GM19043 (cell line): ENCODE measurements at regions not wholly inside any gene's neighbourhood (a gene's known extent, or its start where the extent isn't known, plus 50 kb on each side); places are given as distances from the start of the nearest gene placed in this dataset.

Experiments
- ATAC-seq: cut with Tn5 transposase; IDR thresholded peaks from one replicate; pipeline ENCODE4 v1.9.1; 2021; ENCODE audit warnings: low read depth; ENCODE audit not compliant: unreplicated experiment

- ATAC-seq = no peak
Measured at GRCh38 chr7:106606120-106606519, 54.8 kb downstream of the CCDC71L start.

- ATAC-seq = no peak
Measured at GRCh38 chr7:106604971-106605370, 56.0 kb downstream of the CCDC71L start.

GRCh38 chr7:106604303-106604924 is 56.5 kb downstream of the CCDC71L start:
- ATAC-seq = no peak

- ATAC-seq = no peak
Measured at GRCh38 chr7:106603346-106603745, 57.6 kb downstream of the CCDC71L start.

GRCh38 chr7:106602062-106602461 is 58.9 kb downstream of the CCDC71L start:
- no peak for ATAC-seq

- ATAC-seq = no peak
Measured at GRCh38 chr7:106600569-106601373, 60.2 kb downstream of the CCDC71L start.

- no peak for ATAC-seq
Measured at GRCh38 chr7:106599343-106599698, 61.6 kb downstream of the CCDC71L start.

GRCh38 chr7:106598663-106599342 is 62.2 kb downstream of the CCDC71L start:
- peak; percentile 97 for ATAC-seq

GRCh38 chr7:106597751-106598546 is 63.0 kb downstream of the CCDC71L start:
- ATAC-seq = no peak

- no peak for ATAC-seq
Measured at GRCh38 chr7:106597014-106597413, 63.9 kb downstream of the CCDC71L start.

GRCh38 chr7:106595922-106596321 is 65.0 kb downstream of the CCDC71L start:
- ATAC-seq = no peak

- no peak for ATAC-seq
Measured at GRCh38 chr7:106593028-106593417, 67.9 kb downstream of the CCDC71L start.

- no peak for ATAC-seq
Measured at GRCh38 chr7:106592282-106593027, 68.5 kb downstream of the CCDC71L start.

- ATAC-seq = no peak
Measured at GRCh38 chr7:106591146-106591545, 69.8 kb downstream of the CCDC71L start.

- ATAC-seq = no peak
Measured at GRCh38 chr7:106590209-106590816, 70.6 kb downstream of the CCDC71L start.

- no peak for ATAC-seq
Measured at GRCh38 chr7:106589198-106589879, 71.6 kb downstream of the CCDC71L start.

GRCh38 chr7:106588422-106589197 is 72.3 kb downstream of the CCDC71L start:
- ATAC-seq = no peak
